ENCODE measurements at regions not wholly inside any gene's neighbourhood (a gene's known extent, or its start where the extent isn't known, plus 50 kb on each side); places are given as distances from the start of the nearest gene placed in this dataset.
"Not testable (repeated sequence)": the region's sequence is repeated elsewhere in the genome, so short reads cannot be mapped to it uniquely, and the experiment has no call there.

GRCh38 chr3:194869482-194870169 is 183.9 kb downstream of the FAM43A start:
- no peak for DNase-seq

- DNase-seq = no peak
Observed at GRCh38 chr3:194870394-194871110, 184.9 kb downstream of the FAM43A start.

GRCh38 chr3:194871143-194871863 is 185.6 kb downstream of the FAM43A start:
- DNase-seq = no peak

- DNase-seq = peak; percentile 33
Observed at GRCh38 chr3:194871864-194872668, 186.4 kb downstream of the FAM43A start.

GRCh38 chr3:194872669-194872977 is 186.9 kb downstream of the FAM43A start:
- no peak for DNase-seq

- DNase-seq = not testable (repeated sequence)
Observed at GRCh38 chr3:194873474-194873873, 187.8 kb downstream of the FAM43A start.

DNA sequence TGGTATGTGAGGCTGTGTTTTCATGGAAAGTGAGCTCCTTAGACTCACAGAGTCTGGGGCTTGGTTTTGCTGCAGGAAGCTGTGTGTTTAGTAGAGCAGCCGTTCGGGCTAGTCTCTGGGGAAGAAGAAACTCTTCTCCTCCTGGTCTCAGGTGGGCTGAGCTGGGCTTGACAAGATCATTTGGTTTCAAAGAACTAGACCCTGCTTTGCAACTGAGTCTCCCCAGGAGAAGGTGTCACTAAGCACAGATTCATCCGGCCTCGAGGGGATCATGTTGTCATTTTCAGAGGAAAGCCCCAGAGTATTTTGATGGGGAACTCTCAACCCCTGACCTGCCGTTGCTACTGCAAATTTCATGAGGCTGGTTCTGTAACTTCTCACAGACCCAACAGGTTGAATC is 188.5 kb downstream of the FAM43A start:
- no peak for DNase-seq

DNA sequence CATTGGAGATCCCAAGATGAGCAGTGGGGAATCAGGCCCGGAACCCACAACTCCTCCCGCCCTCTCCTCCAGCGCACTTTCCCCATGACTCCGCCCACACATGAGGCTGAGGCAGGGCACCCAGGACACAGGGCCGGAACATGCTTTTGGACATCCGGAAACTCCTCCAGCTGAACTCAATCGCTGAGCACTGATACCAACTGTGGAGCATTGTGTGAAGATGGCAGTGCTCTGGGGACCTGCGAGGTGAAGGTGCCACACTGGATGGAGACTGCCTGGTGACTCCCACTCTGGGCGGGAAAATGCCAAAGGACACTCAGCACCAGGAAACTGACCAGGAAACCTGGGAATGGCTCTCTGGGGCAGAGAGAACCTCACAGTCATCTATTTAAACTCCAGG is 189.1 kb downstream of the FAM43A start:
- no peak for DNase-seq

DNA sequence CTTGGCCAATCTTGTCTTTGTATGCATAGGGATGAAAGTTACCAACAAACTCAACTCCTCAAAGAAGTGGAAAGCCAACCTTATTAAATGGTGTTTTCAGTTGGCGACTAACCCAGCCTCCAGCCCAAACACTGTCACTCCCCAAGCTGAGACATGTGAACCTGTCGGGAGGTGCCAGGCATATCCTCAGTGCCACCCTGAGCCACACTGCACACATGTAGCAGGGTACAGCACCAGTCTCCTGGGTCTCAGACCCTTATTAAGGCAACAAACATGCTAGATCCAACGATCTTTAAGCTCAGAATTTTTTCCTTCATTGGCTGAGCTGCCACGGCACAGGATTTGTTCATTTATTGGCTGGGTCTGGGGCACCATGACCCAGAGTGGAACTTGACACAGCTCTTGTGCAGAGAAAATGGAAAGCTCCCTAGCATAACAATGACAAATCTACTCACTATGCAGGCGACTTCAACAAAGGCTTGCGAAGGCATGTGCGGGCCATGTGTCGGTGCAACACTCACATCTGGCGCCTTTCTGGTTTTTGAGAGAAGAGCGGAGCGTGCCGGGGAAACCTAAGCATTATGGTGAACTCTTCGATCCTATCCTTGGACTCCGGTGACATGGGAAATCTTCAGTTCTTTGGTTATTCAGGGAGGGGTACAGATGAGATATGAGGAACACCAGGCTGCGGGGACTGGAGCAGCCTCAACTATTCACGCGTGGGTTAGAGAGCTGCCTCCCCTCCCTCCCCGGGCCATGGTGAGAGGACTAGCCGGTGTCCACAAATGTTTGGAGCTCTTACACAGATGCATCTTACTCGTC is 190.1 kb downstream of the FAM43A start:
- no peak for DNase-seq

DNA sequence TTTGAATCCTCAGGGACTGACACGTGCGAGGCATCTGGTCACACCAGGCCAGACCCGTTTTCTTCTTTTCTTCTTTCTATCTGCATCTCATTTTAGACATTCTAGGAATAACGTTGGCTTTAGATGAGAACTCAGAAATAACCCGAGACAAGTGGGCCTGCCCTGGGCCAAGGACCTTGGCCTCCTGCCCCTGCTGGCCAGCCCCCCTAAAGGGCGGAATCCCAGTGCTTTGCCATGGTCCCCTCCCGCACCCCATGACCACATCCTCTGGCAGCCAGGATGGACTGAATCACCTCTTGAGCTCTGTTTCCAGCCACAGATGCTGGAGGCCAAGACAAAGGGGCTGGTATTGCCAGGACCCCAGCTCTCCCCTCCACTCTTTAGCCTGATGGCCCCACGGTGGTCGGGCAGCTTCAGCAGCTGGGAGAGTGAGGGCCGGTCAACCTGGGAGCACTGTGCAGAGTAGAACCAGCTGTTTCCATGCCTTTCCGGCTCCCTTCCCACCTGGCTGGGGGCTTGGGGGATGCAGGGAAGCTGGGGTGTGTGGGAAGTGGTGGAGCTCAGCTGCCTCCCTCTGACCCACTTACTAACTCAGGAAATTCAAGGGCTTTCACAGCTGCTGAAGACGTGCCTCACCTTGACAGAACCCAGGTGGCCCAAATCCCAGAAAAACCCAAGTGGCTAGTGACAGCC is 190.9 kb downstream of the FAM43A start:
- DNase-seq = no peak

- DNase-seq = no peak
Observed at GRCh38 chr3:194877291-194878119, 191.8 kb downstream of the FAM43A start.

DNA sequence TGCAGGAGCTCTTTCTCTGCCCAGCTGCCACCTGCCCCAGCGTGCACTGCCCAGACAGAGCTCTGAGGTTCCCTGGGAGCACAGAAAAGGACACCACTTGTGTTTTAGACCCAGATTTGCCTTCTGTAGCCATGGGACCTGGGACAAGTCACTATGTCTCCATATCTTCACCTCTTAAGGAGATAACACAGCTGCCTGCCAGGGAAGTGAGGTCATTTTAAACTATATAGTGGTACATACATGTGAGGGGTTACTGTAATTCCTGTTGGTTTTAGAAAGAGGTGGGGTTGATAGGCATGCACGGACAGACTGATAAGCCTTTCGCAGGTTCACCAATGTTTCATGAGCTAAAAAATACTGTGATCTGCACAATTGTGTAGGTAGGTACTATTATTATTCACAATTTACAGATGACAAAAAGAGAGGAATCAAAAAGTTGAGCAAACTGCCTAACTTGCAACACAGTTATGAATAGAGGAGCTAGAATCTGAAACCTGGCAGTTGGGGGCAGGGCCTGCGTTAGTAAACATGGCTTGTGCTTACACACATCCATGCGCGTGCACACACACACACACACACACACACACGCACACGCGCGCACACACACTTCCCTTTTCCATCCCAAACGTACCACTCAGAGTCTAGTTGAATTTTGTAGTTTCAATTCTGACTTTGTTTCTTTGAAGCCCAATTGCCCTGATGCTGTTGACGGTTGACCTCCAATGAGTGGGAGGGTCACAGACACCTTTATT is 193.6 kb downstream of the FAM43A start:
- peak; percentile 47 for DNase-seq

- no peak for DNase-seq
Observed at GRCh38 chr3:194879991-194880939, 194.6 kb downstream of the FAM43A start.

GRCh38 chr3:194880940-194881925 is 195.6 kb downstream of the FAM43A start:
- peak; percentile 2 for DNase-seq

- DNase-seq = no peak
Observed at GRCh38 chr3:194884649-194885315, 199.1 kb downstream of the FAM43A start.

DNA sequence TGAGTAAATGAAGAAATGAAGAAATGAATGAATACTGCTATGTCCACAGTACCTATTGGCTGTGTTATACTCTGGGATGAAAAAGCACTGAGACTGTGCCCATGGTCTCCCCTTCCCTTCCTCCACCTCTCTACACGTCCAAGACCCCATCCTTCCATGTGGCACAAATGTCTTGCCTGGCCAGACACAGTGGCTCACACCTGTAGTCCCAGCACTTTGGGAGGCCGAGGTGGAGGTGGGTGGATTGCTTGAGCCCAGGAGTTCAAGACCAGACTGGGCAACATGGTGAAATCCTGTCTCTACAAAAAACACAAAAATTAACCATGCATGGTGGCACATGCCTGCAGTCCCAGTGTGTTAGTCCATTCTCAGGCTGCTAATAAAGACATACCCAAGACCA is 200.1 kb downstream of the FAM43A start:
- no peak for DNase-seq

DNA sequence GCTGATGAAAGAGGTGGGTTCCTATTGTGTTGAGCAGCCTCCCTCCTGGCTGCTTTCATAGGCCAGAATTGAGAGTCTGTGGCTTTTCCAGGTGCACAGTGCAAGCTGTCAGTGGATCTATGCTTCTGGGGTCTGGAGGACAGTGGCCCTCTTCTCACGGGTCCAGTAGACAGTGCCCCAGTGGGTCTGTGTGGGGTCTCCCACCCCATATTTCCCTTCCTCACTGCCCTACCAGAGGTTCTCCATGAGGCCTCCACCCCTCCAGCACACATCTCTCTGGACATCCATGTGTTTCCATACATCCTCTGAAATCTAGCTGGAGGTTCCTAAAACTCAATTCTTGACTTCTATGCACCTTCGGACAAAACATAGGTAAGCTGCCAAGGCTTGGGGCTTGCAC is 201.2 kb downstream of the FAM43A start:
- DNase-seq = no peak

Measured in OCI-M1 (cell line).